Keratinocyte (primary cell): ENCODE measurements at regions not wholly inside any gene's neighbourhood (a gene's known extent, or its start where the extent isn't known, plus 50 kb on each side); places are given as distances from the start of the nearest gene placed in this dataset.

Source experiments
- EZH2 ChIP-seq: IDR thresholded peaks from one replicate; pipeline ENCODE4 v1.6.1; 2012; ENCODE audit warnings: inconsistent platforms, mild to moderate bottlenecking, low read length, moderate library complexity
- TF ChIP-seq, protein P1 (sequence below), 3 experiments: IDR thresholded peaks in 1 of 3; conservative IDR thresholded peaks in 1 of 3; optimal IDR thresholded peaks in 1 of 3; 2 replicates in 2 of 3; 3 replicates in 1 of 3; pipeline versions ENCODE3 to v1.5.1; 2011; ENCODE audit warnings: low read length in 3 of 3, mild to moderate bottlenecking in 3 of 3, moderate library complexity in 2 of 3, control low read depth in 1 of 3, inconsistent platforms in 1 of 3; ENCODE audit not compliant: insufficient read depth in 2 of 3; ENCODE audit errors: extremely low read depth in 1 of 3

GRCh38 chr5:38780316-38780715 lies 65.5 kb upstream of the OSMR start:
- TF ChIP-seq, protein P1, sequence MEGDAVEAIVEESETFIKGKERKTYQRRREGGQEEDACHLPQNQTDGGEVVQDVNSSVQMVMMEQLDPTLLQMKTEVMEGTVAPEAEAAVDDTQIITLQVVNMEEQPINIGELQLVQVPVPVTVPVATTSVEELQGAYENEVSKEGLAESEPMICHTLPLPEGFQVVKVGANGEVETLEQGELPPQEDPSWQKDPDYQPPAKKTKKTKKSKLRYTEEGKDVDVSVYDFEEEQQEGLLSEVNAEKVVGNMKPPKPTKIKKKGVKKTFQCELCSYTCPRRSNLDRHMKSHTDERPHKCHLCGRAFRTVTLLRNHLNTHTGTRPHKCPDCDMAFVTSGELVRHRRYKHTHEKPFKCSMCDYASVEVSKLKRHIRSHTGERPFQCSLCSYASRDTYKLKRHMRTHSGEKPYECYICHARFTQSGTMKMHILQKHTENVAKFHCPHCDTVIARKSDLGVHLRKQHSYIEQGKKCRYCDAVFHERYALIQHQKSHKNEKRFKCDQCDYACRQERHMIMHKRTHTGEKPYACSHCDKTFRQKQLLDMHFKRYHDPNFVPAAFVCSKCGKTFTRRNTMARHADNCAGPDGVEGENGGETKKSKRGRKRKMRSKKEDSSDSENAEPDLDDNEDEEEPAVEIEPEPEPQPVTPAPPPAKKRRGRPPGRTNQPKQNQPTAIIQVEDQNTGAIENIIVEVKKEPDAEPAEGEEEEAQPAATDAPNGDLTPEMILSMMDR (optimal IDR thresholded peaks at IDR 0.05 in 1 of 3, IDR thresholded peaks at IDR 0.05 in 1 of 3, conservative IDR thresholded peaks at IDR 0.05 in 1 of 3; ENCODE audit: extremely low read depth in 1 of 3, insufficient read depth in 2 of 3, low read length in 3 of 3) = no peak
- no peak for TF ChIP-seq EZH2
